Endothelial cell of umbilical vein (primary cell): ENCODE measurements at regions not wholly inside any gene's neighbourhood (a gene's known extent, or its start where the extent isn't known, plus 50 kb on each side); places are given as distances from the start of the nearest gene placed in this dataset.

ENCODE experiments used
- BruUV-seq: library from RNA; stranded (reverse); fragments of 400-500 nt; replicated peaks from 2 replicates; lab custom pipeline; 2021; lab: Mats Ljungman, UMichigan
- CTCF ChIA-PET: fragments of 300-600, 350-600 bp; sonication (Branson Sonifier 250); formaldehyde crosslinking; loops from one replicate; lab custom pipeline; 2021; ENCODE audit warnings: antibody characterized with exemption, inconsistent platforms; lab: Charles Lee
- POLR2A ChIA-PET: fragments of 300-600, 350-600 bp; sonication (Branson Sonifier 250); formaldehyde crosslinking; loops from one replicate; lab custom pipeline; 2021; ENCODE audit warnings: antibody characterized with exemption, inconsistent platforms; lab: Charles Lee
- DNase-seq: peaks from one replicate; pipeline ENCODE4 v3.0.0-alpha.2; 2011; ENCODE audit warnings: low read depth, low spot score
- FAIRE-seq: peaks from 2 replicates; lab custom pipeline; 2011; peaks lifted over from hg19 to GRCh38; lab: Jason Lieb, UNC
- H2AFZ ChIP-seq: 2 replicates; pipeline ENCODE4 v1.6.0; 2012; ENCODE audit warnings: low read depth, low read length, control low read depth, inconsistent platforms
- H3K27ac ChIP-seq: 2 replicates; pipeline ENCODE4 v1.5.1; 2011; ENCODE audit warnings: low read depth, mild to moderate bottlenecking, control low read depth, low read length, moderate library complexity; ENCODE audit not compliant: insufficient read depth
- H3K27me3 ChIP-seq, 2 experiments: 2 replicates each; pipeline versions ENCODE4 v1.6.0 to v1.6.1; 2011; ENCODE audit warnings: low read length in 2 of 2, mixed read lengths in 1 of 2; ENCODE audit not compliant: control insufficient read depth in 2 of 2, insufficient read depth in 2 of 2
- H3K36me3 ChIP-seq, 2 experiments: 2 replicates in 1 of 2; 3 replicates in 1 of 2; pipeline ENCODE4 v1.5.1; 2011; ENCODE audit warnings: low read length in 2 of 2, mild to moderate bottlenecking in 1 of 2, moderate library complexity in 1 of 2; ENCODE audit not compliant: control insufficient read depth in 2 of 2, insufficient read depth in 2 of 2; ENCODE audit errors: extremely low read depth in 1 of 2
- H3K4me1 ChIP-seq: 3 replicates; pipeline ENCODE4 v1.5.1; 2011; ENCODE audit warnings: mild to moderate bottlenecking, low read length; ENCODE audit not compliant: control insufficient read depth, insufficient read depth; ENCODE audit errors: extremely low read depth
- H3K4me2 ChIP-seq: 2 replicates; pipeline ENCODE4 v1.6.1; 2011; ENCODE audit warnings: low read length, control low read depth, mixed read lengths; ENCODE audit not compliant: insufficient read depth
- H3K4me3 ChIP-seq, 3 experiments: fragments of 200-600 bp in 1 of 3; sonication (generic), shearing (Covaris generic) in 1 of 3; replicated peaks in 1 of 3; 2 replicates each; pipeline ENCODE4 v1.5.1; 2011 to 2016; ENCODE audit warnings: control low read depth in 3 of 3, low read length in 3 of 3, mild to moderate bottlenecking in 2 of 3, inconsistent platforms in 1 of 3, low read depth in 1 of 3, moderate library complexity in 1 of 3; ENCODE audit not compliant: insufficient read depth in 1 of 3
- H3K79me2 ChIP-seq: 2 replicates; pipeline ENCODE4 v1.6.0; 2012; ENCODE audit warnings: low read length, inconsistent platforms; ENCODE audit not compliant: control insufficient read depth, insufficient read depth
- H3K9ac ChIP-seq: replicated peaks from 2 replicates; pipeline ENCODE3; 2011; ENCODE audit warnings: low read length, control low read depth; ENCODE audit not compliant: insufficient read depth; ENCODE audit errors: extremely low read depth
- H3K9me1 ChIP-seq: replicated peaks from 3 replicates; pipeline ENCODE4 v1.6.0; 2011; ENCODE audit warnings: mild to moderate bottlenecking, low read length; ENCODE audit not compliant: control insufficient read depth, insufficient read depth; ENCODE audit errors: extremely low read depth
- H3K9me3 ChIP-seq: replicated peaks from 2 replicates; pipeline ENCODE4 v1.5.1; 2012; ENCODE audit warnings: low read length, inconsistent platforms; ENCODE audit not compliant: control insufficient read depth, insufficient read depth
- H4K20me1 ChIP-seq: replicated peaks from 2 replicates; pipeline ENCODE3; 2011; ENCODE audit warnings: mild to moderate bottlenecking, low read length; ENCODE audit not compliant: control insufficient read depth, insufficient read depth; ENCODE audit errors: extremely low read depth
- EZH2 ChIP-seq: IDR thresholded peaks from 2 replicates; pipeline ENCODE4 v1.6.1; 2012; ENCODE audit warnings: borderline replicate concordance, low read depth, mild to moderate bottlenecking, moderate library complexity, low read length, inconsistent platforms; ENCODE audit not compliant: severe bottlenecking
- FOS ChIP-seq: IDR thresholded peaks from 2 replicates; pipeline ENCODE4 v1.6.1; 2011; ENCODE audit warnings: mild to moderate bottlenecking, low read length, moderate library complexity, borderline replicate concordance; ENCODE audit not compliant: insufficient read depth
- GATA2 ChIP-seq: IDR thresholded peaks from 2 replicates; pipeline ENCODE4 v1.7.0; 2011; ENCODE audit warnings: low read depth, mild to moderate bottlenecking, moderate library complexity, mixed read lengths, low read length; ENCODE audit not compliant: insufficient read length, insufficient read depth
- JUN ChIP-seq: IDR thresholded peaks from 2 replicates; pipeline ENCODE4 v1.6.1; 2011; ENCODE audit warnings: borderline replicate concordance, low read depth; ENCODE audit not compliant: insufficient read length, insufficient read depth
- MYC ChIP-seq: IDR thresholded peaks from one replicate; pipeline ENCODE4 v1.6.1; 2011; ENCODE audit warnings: mild to moderate bottlenecking, low read depth, low read length
- POLR2A ChIP-seq: IDR thresholded peaks from 2 replicates; pipeline ENCODE4 v1.6.1; 2012; ENCODE audit warnings: low read depth, mild to moderate bottlenecking, control low read depth, low read length
- POLR2AphosphoS5 ChIP-seq: IDR thresholded peaks from 2 replicates; pipeline ENCODE4 v1.6.1; 2012; ENCODE audit warnings: low read depth, mild to moderate bottlenecking, control low read depth, low read length, moderate library complexity; ENCODE audit not compliant: insufficient read depth
- dilution Hi-C: fragments of 300-500 bp; cut with MboI; formaldehyde crosslinking; loops from one replicate; pipeline ENCODE4 v1.15.0; 2019; ENCODE audit warnings: low sequenced_read_pairs; ENCODE audit not compliant: extremely low pct_ligation_motif_present
- intact Hi-C: fragments of 100-400 bp; cut with micrococcal nuclease; formaldehyde crosslinking; loops from one replicate; pipeline ENCODE4 v1.10.0; 2022
- TF ChIP-seq, protein P1 (sequence below): IDR thresholded peaks from 2 replicates; pipeline ENCODE4 v1.6.1; 2011; ENCODE audit not compliant: insufficient read depth, insufficient read length
- TF ChIP-seq, protein P2 (sequence below), 2 donors: IDR thresholded peaks; 1 replicate in 1 of 2; 2 replicates in 1 of 2; pipeline ENCODE4 v1.5.1; 2011; ENCODE audit warnings: low read length in 2 of 2, mild to moderate bottlenecking in 2 of 2, moderate library complexity in 2 of 2, control low read depth in 1 of 2, inconsistent platforms in 1 of 2, low read depth in 1 of 2; ENCODE audit not compliant: insufficient read depth in 1 of 2; ENCODE audit errors: extremely low read depth in 1 of 2

DNA sequence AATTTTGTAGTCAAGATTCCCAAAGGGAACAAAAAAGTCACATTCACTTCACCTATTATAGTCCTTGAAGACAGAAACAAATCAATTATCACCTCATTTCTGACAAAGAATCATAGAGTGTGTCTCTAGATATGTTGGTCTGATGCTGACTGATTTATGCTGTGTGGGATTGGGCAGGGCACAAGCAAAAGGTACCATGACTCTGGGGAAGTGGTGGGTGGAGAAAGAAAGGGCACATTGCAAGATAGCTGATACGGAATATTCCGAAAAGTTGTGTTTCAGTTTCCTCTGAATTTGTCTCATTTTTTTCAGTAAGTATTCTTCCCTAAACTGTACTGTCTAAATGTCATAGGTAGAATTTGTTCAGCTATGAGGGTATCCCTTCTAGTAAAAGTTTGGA, 268.0 kb downstream of the MREG start:
- FAIRE-seq: no peak
- no TSS peak for BruUV-seq

More for the DNA sequence above, 268.0 kb downstream of the MREG start:
- Histone ChIP-seq H3K4me3 (no peak overlapping the region), H3K4me1 (peaks cover 12% of the 10 kb centered on the region), H3K27ac (no peak overlapping the region), H3K9me3 (no peaks in the 10 kb centered on the region), H3K79me2 (no peaks in the 10 kb centered on the region), H2AFZ (no peak overlapping the region), H3K9ac (no peak overlapping the region), H3K27me3 (no peaks in the 10 kb centered on the region), H3K9me1 (no peaks in the 10 kb centered on the region), H3K36me3 (peaks cover 10 to 33% of the 10 kb centered on the region in 2 experiments), H4K20me1 (no peaks in the 10 kb centered on the region), H3K4me2 (no peak overlapping the region)
- intact Hi-C loops (no loop called here), dilution Hi-C loops (no loop called here)
- DNase-seq: no peak
- POLR2A ChIA-PET: no interaction called here
- no peak for TF ChIP-seq JUN
- no peak for TF ChIP-seq MYC
- TF ChIP-seq POLR2AphosphoS5: no peak
- TF ChIP-seq EZH2: no peak
- no peak for TF ChIP-seq POLR2A
- no peak for TF ChIP-seq GATA2
- TF ChIP-seq, protein P1, sequence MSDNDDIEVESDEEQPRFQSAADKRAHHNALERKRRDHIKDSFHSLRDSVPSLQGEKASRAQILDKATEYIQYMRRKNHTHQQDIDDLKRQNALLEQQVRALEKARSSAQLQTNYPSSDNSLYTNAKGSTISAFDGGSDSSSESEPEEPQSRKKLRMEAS: no peak
- TF ChIP-seq, protein P2, sequence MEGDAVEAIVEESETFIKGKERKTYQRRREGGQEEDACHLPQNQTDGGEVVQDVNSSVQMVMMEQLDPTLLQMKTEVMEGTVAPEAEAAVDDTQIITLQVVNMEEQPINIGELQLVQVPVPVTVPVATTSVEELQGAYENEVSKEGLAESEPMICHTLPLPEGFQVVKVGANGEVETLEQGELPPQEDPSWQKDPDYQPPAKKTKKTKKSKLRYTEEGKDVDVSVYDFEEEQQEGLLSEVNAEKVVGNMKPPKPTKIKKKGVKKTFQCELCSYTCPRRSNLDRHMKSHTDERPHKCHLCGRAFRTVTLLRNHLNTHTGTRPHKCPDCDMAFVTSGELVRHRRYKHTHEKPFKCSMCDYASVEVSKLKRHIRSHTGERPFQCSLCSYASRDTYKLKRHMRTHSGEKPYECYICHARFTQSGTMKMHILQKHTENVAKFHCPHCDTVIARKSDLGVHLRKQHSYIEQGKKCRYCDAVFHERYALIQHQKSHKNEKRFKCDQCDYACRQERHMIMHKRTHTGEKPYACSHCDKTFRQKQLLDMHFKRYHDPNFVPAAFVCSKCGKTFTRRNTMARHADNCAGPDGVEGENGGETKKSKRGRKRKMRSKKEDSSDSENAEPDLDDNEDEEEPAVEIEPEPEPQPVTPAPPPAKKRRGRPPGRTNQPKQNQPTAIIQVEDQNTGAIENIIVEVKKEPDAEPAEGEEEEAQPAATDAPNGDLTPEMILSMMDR (IDR thresholded peaks at IDR 0.05; ENCODE audit: extremely low read depth in 1 of 2, insufficient read depth in 1 of 2, low read depth in 1 of 2, low read length in 2 of 2): no peak
- no peak for TF ChIP-seq FOS
- CTCF ChIA-PET: interaction anchor here (0.9 to 1.0 kb wide), 3 partner anchors 11 to 20 kb away, joined by 3 read pairs; no protein-coding TSS in a partner anchor
